ENCODE measurements at regions not wholly inside any gene's neighbourhood (a gene's known extent, or its start where the extent isn't known, plus 50 kb on each side); places are given as distances from the start of the nearest gene placed in this dataset.

DNA sequence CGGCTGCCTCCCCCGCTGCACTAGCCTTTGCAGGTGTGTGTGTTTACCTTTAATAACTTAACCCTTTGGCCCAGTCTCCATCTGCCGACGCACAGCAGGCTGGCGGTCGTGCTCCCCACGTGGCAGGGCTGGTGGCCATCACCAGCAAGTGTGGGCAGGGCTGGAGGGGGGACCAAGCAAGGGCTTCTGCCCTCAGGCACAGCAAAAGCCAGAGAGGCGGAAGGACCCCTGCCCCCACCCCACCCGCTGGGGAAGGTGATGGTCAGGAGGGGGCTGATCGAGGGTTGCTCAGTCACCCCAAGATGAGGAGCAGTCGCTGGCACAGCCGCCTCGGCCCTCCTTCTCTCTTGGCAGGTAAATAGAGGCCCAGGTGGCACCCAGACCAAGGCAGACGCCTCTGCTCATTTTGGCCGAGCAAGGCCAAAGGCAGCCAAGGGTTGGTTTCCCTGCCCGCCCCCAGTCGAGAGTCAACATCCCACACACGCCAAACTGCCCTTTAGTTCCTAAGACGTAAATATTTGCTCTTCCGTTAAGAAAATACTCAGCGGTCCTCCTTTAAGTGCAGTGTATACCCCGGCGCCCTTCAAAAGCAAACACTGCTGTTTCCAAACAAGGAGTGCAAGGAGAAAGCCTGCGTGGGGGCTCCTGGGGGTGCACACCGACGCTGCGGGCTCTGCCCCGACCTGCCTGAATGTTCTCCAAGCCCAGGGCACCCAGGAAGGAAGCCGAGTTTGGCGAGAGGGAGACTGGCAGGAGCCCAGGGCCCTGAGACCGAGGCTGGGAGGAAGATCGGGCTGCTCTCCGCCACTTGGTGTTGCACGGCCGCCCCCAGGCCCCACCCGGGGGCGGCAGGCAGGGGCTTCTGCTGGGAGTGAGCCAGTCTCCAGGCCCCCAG is 82.7 kb downstream of the SIK1 start:
- no peaks in the 10 kb centered on the region for H3K9me3 Mint-ChIP-seq (ENCODE audit: low read depth)
- no peaks in the 10 kb centered on the region for H3K36me3 Mint-ChIP-seq
- CTCF ChIA-PET, result no interaction called here
- H3K4me1 Mint-ChIP-seq, result peaks cover 7% of the 10 kb centered on the region
- DNase-seq, result no peak
- H3K27ac Mint-ChIP-seq, result no peak overlapping the region
- H3K4me3 Mint-ChIP-seq, result no peak overlapping the region
- no peaks in the 10 kb centered on the region for H3K27me3 Mint-ChIP-seq
- ATAC-seq, result no peak

DNA sequence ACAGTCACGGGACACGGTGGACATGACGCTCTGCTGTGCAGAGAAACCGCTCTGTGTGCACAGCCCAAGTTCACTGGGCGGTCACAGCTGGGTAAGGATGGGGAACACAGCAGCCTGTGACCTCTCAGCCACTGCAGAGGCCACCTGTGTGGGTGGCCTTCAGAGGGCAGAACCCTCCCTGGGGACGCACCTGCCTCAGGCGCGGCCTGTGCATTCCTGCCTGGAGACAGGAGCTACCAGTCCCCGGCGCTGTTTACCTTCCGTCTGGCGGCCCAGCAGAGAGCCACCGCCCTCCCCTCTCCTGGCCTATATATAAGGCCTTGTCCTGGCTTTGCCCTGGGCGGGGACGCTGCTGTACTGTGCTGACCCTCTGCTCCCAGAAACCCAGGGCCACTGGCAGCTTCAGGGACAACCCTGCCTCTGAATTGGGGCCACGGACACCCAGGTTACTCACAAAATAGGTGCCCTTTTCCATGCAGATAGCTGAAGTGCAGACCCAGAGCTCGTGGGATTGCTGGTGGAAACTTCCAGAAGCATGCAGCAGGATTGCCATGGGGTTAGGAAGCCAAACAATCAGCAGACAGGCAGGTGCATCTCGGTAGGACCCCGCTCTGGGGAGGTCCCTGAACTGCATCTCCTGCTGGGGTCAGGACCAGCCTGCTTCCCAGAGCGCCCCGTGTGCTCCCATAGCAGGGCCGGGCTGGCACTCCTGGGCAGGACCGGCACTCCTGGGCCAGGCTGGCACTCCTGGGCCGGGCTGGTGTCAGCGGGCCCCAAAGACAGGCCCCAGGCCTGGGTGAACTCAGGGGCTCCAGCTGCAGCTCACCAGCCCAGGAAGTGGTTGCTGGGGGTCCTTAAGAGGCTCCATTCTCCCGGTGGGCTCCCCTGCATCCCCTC is 83.6 kb downstream of the SIK1 start:
- DNase-seq (no peak), ATAC-seq (no peak)
- H3K9me3 Mint-ChIP-seq (ENCODE audit: low read depth), result no peaks in the 10 kb centered on the region
- no peaks in the 10 kb centered on the region for H3K27me3 Mint-ChIP-seq
- no peak overlapping the region for H3K4me3 Mint-ChIP-seq
- CTCF ChIA-PET, result no interaction called here
- H3K36me3 Mint-ChIP-seq, result no peaks in the 10 kb centered on the region
- H3K27ac Mint-ChIP-seq, result no peak overlapping the region
- peaks cover 9% of the 10 kb centered on the region for H3K4me1 Mint-ChIP-seq

DNA sequence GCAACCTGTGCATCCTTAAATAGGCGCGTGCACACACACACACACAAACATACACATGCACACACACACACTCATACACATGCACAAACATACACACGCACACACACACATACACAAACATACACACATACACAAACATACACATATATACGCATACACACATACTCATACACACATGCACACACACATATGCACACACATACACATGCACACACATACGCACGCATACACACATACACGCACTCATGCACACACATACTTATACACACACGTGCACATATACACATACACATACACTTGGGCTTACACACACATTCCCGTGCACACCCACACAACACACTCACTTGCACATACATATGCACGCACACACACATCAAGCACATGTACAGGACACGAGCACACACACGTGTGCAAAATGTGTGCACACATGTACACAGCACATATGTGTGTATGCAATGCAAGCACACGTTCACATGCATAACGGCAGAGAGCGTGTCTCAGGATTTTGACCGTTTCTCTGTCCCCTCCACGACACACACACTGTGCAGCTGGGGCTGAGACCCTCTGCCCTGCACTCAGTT is 84.5 kb downstream of the SIK1 start:
- Mint-ChIP-seq H3K27me3 (no peaks in the 10 kb centered on the region), H3K4me3 (no peak overlapping the region), H3K36me3 (peaks cover 4% of the 10 kb centered on the region), H3K4me1 (peaks cover 12% of the 10 kb centered on the region), H3K9me3 (ENCODE audit: low read depth) (peaks cover under 1% of the 10 kb centered on the region), H3K27ac (no peak overlapping the region)
- CTCF ChIA-PET, result no interaction called here
- no peak for ATAC-seq
- DNase-seq, result no peak

DNA sequence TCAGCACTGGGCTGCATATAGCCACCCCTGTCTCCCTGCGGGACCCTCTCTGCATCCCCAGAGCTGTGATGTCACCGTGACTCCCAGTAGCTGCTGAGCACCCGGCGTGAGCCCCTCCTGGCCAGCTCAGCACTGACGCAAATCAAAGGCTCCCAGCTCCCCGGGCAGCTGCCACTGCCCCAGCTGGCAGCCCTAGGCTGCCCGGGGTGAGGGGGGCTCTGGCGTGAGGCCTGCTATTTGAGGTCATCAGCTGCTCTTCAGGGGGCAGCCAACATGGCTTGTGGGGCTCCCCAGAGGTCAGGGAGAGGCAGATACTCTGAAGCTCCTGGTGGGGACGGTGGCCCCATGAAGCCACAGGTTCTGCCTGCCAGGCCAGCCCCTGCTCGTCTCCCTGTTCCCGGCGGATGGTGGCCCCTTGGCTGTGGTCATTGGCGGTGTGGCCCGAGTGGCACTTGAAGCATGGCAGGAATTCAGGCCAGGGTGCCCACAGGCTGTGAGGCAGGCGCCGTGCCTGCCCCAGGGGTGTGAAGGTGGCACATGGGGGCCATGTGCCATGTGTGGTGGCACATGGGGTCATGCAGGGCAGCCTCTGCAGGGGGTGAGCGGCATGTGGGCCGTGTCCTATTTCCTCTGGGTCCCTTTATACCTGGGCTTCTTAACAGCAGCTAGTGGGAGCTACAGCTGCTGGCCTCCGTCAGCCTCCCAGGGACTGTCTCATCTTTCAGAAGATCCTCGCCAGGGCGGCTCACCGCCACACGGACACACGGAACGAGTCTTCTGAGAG is 85.4 kb downstream of the SIK1 start:
- ATAC-seq (no peak), DNase-seq (no peak)
- no peak overlapping the region for H3K4me3 Mint-ChIP-seq
- no peak overlapping the region for H3K27ac Mint-ChIP-seq
- peaks cover 16% of the 10 kb centered on the region for H3K4me1 Mint-ChIP-seq
- peaks cover 5% of the 10 kb centered on the region for H3K36me3 Mint-ChIP-seq
- no peaks in the 10 kb centered on the region for H3K27me3 Mint-ChIP-seq
- peaks cover 8% of the 10 kb centered on the region for H3K9me3 Mint-ChIP-seq (ENCODE audit: low read depth)
- CTCF ChIA-PET, result no interaction called here

DNA sequence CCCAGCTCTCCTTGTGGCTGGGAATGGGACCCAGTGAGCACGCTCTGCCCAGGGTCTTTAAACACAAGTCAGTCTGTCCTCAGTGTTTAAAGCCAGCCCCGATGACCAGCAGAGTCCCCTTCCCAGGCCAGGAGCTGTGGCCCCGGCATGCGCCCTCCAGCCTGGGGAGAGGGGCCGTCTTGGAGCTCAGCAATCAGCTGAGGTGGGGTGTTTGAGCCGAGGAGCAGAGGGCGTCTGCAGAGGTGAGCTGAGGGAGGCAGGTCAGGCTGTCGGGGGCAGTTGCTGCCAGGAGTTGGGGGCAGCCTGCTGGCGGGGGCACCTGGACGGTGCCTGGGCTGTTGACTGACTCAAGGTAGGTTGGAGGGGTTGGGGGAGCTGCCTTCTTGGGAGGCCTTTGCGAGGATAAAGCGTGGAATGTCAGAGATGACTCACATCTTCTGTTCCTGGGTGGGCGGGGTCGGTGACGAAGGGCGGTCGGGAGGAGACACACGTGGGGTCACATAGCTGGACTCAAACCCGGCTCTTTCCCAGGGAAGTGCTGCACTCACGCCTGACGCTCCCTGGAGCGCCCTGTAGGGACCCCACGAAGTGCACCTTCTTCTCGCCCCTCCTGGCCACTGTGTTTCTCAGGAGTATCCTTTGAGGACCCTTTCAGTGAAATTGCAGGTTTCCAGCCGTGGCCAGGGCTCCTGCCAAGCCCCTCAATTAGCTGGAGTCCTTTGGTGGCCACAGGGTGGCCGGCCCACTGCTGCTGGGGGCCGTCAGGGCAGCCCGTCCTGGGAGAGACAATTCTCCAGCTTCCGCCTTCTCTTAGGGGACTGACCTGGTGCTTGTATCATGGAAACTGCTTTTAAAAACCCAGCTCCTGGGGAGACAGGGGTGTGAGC is 86.2 kb downstream of the SIK1 start:
- H3K27me3 Mint-ChIP-seq, result no peaks in the 10 kb centered on the region
- H3K4me1 Mint-ChIP-seq, result peaks cover 11% of the 10 kb centered on the region
- CTCF ChIA-PET, result no interaction called here
- peaks cover 5% of the 10 kb centered on the region for H3K36me3 Mint-ChIP-seq
- H3K4me3 Mint-ChIP-seq, result no peak overlapping the region
- DNase-seq (no peak), ATAC-seq (no peak)
- H3K9me3 Mint-ChIP-seq (ENCODE audit: low read depth), result peaks cover 8% of the 10 kb centered on the region
- H3K27ac Mint-ChIP-seq, result no peak overlapping the region

DNA sequence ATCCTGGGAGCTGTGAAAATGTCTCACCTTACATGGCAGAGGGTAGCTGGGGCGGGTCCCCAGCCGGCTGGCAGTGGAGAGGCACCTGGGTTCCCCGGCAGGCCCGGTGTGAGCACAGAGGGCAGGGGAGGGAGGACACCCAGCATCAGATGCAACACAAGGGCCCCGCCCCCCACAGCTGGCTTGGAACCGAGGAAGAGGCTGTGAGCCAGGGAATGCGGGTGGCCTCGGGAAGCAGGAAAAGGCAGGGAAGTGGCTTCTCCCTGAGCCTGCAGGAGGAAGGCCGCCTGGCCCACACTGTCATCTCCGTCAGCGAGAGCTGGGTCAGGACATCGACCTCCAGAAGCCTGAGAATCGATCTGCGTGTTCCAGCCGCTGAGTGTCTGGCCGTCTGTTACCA is 87.3 kb downstream of the SIK1 start:
- peaks cover 5% of the 10 kb centered on the region for H3K36me3 Mint-ChIP-seq

DNA sequence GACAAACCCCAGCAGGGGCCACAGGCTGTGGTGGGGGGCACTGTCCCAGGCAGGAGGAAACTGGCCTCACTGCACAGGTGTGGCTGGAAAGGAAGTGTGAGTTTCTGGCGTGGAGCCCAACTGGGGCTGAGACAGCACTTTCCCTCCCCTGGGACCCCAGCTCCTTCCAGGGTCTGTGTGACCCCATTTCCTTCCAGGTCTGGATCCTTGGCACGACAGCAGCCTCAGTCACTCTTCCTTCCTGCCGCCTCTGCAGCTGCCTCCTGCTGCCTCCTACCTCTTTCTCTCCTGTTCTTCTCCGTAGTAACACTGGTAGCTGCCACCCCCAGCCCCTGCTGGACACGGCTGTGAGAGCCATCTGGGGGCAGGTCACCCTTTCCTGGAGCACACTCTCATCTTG is 88.0 kb downstream of the SIK1 start:
- CTCF ChIA-PET, result no interaction called here
- Mint-ChIP-seq H3K4me3 (no peak overlapping the region), H3K36me3 (peaks cover 5% of the 10 kb centered on the region)

More for the DNA sequence above, 87.3 kb downstream of the SIK1 start:
- Mint-ChIP-seq H3K27me3 (no peaks in the 10 kb centered on the region), H3K4me3 (no peak overlapping the region), H3K27ac (no peak overlapping the region), H3K9me3 (ENCODE audit: low read depth) (peaks cover 12% of the 10 kb centered on the region), H3K4me1 (peaks cover 9% of the 10 kb centered on the region)
- DNase-seq (no peak), ATAC-seq (no peak)
- CTCF ChIA-PET, result no interaction called here

DNA sequence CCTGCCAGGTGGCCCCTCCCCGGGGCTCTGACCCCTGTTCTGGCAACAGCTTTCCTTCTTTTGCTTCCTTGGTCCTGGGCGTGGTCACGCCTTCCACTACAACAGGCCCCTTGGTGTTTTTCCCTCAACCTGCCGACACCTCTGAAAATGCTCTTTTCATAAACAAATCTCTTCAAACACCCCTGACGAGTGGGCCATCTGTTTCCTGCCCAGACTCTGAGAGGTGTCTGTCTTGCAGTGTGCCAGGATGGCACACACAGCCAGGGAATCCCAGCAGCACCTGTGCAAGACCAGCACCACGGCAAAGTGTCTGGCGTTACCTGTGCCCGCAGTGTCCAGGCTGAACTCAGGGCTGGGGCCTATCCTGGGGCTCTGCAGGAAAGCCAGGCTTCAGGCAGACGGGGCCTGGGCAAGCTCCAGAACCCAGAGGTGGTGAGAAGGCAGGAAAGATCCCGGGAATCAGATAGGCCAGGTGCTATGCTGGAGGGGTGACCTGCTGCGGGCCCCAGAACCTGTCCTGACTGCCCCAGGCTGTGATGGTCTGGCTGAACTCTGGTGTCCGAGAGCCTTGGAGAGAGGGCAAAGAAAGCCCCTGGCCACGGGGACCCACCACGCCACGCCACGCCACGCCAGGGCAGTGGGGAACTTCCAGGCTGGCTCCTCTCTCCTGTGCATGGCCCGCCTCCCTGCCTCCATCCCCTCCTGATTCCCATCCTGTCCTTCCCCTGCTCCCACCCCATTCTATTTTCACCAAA is 88.9 kb downstream of the SIK1 start:
- CTCF ChIA-PET, result no interaction called here
- Mint-ChIP-seq H3K36me3 (peaks cover 5% of the 10 kb centered on the region), H3K27me3 (peaks cover 2% of the 10 kb centered on the region), H3K27ac (peak overlapping the region; percentile 43), H3K4me1 (peaks cover 9% of the 10 kb centered on the region), H3K9me3 (ENCODE audit: low read depth) (peaks cover 14% of the 10 kb centered on the region), H3K4me3 (no peak overlapping the region)
- DNase-seq (no peak), ATAC-seq (no peak)

More for the DNA sequence above, 88.0 kb downstream of the SIK1 start:
- Mint-ChIP-seq H3K27ac (no peak overlapping the region), H3K27me3 (no peaks in the 10 kb centered on the region), H3K4me1 (peaks cover 9% of the 10 kb centered on the region), H3K9me3 (ENCODE audit: low read depth) (peaks cover 14% of the 10 kb centered on the region)
- ATAC-seq (no peak), DNase-seq (no peak)

DNA sequence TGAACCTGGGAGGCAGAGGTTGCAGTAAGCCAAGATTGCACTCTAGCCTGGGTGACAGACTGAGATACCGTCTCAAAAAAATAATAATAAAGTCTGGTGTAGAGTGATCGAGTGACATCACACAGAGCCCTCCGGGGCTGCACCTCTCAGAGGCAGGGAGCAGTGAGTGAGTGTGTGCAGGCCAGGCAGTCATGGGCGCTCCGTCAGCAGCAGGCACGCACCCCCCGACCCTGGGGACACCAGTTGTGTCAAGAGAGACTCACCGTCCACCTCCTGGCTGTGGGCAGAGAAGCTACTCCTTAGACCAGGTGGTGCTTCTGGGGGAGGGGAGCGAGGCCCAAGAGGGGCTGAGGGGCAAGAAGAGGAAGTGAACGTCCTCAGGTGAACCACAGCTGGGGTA is 91.8 kb downstream of the SIK1 start:
- peaks cover 14% of the 10 kb centered on the region for H3K9me3 Mint-ChIP-seq (ENCODE audit: low read depth)
- no peak overlapping the region for H3K27ac Mint-ChIP-seq

DNA sequence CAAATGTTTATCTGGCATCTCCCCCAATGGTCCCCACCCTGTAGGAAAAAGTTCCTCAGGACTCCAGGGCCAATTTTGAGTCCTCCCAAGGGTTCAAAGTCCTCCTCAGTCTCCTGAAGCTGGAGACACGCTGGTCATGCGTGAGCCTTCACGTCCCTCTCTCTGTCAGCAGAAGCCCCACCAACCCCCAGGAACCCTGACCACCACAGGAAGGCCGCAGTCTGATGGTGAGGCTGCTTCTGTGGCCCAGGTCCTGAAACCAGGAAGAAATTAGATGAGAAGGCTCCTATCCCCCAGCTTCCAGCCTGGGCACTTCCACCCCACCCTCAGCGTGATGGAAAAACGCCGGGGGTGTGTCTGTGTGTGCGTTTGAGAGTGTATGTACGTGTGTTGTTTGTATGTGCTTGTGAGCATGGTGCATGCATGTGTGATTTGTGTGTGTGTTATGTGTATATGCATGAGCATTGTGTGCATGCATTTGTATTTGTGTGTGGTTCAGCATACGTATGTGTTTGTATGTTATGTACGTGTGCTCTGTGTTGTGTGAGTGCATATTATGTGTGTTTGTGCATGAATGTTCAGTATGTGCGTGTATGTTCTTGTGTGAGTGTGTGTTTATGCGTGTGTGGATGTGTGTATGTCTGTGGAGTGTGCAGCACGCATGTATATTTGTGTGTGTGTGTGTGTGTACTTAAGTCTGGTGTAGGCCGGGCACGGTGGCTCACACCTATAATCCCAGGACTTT is 92.5 kb downstream of the SIK1 start:
- peaks cover 14% of the 10 kb centered on the region for H3K9me3 Mint-ChIP-seq (ENCODE audit: low read depth)
- CTCF ChIA-PET, result no interaction called here
- peaks cover 9% of the 10 kb centered on the region for H3K4me1 Mint-ChIP-seq
- H3K27me3 Mint-ChIP-seq, result peaks cover 5% of the 10 kb centered on the region
- no peak overlapping the region for H3K27ac Mint-ChIP-seq
- no peak for ATAC-seq
- H3K4me3 Mint-ChIP-seq, result no peak overlapping the region
- peaks cover 5% of the 10 kb centered on the region for H3K36me3 Mint-ChIP-seq
- DNase-seq, result no peak

More for the DNA sequence above, 91.8 kb downstream of the SIK1 start:
- H3K4me3 Mint-ChIP-seq, result no peak overlapping the region
- ATAC-seq (no peak), DNase-seq (no peak)
- peaks cover 9% of the 10 kb centered on the region for H3K4me1 Mint-ChIP-seq
- peaks cover 5% of the 10 kb centered on the region for H3K27me3 Mint-ChIP-seq
- peaks cover 5% of the 10 kb centered on the region for H3K36me3 Mint-ChIP-seq
- CTCF ChIA-PET, result no interaction called here

DNA sequence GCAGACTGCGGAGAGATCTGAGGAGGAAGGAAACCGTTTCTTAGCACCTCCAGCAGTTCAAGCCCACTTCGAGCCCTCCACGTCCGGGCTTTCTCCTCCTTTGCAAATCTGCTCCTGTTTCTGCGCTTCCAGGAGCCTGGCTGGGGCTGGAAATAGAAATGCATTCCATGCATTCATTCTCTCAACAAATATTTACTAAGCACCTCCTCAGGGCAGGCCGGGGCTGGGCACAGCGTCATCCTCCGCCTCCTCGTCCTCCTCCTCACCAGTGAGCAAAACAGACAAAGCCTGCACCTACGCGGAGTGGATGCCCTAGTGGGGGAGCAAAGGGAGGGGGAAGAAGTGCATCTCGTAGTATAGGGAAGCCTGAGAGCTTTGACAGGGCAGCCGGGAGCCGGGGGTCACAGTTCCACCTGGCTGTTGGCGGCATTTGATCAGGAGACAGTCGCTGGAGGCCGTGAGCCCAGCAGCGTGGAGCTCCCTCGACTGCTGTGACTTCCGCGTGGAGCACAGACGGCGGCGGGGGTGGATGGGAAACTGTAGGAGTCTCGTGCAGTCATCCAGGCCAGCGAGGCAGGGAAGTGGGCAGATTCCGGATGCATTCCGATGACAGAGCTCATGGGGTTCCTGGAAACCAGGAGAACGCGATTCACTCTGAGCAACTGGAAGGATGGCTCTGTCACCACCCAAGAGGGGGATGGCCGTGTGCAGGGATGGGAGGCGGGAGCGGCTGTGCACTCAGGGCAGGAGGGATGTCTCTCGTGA is 93.5 kb downstream of the SIK1 start:
- Mint-ChIP-seq H3K27ac (no peak overlapping the region), H3K27me3 (peaks cover 5% of the 10 kb centered on the region), H3K4me1 (peaks cover 7% of the 10 kb centered on the region), H3K36me3 (peaks cover 5% of the 10 kb centered on the region), H3K9me3 (ENCODE audit: low read depth) (peaks cover 14% of the 10 kb centered on the region), H3K4me3 (no peak overlapping the region)
- ATAC-seq (no peak), DNase-seq (no peak)
- CTCF ChIA-PET, result no interaction called here
